Left renal pelvis (tissue), 4 donors: ENCODE measurements at regions not wholly inside any gene's neighbourhood (a gene's known extent, or its start where the extent isn't known, plus 50 kb on each side); places are given as distances from the start of the nearest gene placed in this dataset.
A peak's percentile ranks its signal among the peaks of the same experiment; 100 is the strongest.
"Not testable (repeated sequence)": the region's sequence is repeated elsewhere in the genome, so short reads cannot be mapped to it uniquely, and the experiment has no call there.

Experiments
- DNase-seq, 4 donors: peaks; one replicate each; pipeline ENCODE4 v3.0.0-alpha.2; 2013; ENCODE audit warnings: low read depth in 4 of 4, low spot score in 3 of 4

- no peak for DNase-seq
Measured at GRCh38 chr10:34957531-34957930, 132.6 kb downstream of the CUL2 start.

DNA sequence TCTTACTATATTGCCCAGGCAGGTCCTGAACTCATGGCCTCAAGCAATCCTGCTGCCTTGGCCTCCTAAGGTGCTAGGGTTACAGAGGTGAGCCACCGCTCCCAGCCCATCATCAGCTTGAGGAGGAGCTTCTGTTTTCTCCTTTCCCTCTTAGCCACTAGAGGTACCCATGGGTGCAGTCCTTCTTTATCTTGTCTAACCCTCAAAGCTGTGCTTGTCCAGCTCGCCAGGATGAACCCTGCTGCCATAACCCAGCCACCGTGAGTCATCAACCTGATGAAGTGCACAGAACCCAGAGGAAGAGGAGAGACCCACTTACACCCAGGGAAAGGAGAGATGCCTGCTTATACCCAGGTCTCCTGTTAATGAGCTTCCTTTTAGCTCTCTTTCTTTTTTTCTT lies 133.4 kb downstream of the CUL2 start:
- no peak for DNase-seq

GRCh38 chr10:34955391-34955790 lies 134.8 kb downstream of the CUL2 start:
- DNase-seq: no peak

- peak in 2 of 4 donors; percentile 39 to 47 for DNase-seq
Measured at GRCh38 chr10:34954142-34954541, 136.0 kb downstream of the CUL2 start.

DNA sequence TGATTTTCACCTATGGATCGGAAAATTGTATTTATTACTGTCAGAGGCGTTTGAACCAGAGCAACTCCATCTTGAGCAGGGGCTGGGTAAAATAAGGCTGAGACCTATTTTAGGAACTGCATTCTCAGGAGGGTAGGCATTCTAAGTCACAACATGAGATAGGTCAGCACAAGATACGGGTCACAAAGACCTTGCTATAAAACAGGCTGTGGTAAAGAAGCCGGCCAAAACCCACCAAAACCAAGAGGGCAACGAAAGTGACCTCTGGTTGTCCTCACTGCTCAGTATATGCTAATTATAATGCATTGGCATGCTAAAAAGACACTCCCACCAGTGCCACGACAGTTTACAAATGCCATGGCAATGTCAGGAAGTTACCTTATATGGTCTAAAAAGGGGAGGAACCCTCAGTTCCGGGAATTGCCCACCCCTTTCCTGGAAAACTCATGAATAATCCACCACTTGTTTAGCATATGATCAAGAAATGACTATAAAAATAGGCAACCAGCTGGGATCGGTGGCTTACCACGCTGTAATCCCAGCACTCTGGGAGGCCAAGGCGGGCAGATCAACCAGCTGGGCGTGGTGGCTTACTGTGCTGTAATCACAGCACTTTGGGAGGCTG lies 136.3 kb upstream of the PARD3 start:
- not testable (repeated sequence) for DNase-seq

DNA sequence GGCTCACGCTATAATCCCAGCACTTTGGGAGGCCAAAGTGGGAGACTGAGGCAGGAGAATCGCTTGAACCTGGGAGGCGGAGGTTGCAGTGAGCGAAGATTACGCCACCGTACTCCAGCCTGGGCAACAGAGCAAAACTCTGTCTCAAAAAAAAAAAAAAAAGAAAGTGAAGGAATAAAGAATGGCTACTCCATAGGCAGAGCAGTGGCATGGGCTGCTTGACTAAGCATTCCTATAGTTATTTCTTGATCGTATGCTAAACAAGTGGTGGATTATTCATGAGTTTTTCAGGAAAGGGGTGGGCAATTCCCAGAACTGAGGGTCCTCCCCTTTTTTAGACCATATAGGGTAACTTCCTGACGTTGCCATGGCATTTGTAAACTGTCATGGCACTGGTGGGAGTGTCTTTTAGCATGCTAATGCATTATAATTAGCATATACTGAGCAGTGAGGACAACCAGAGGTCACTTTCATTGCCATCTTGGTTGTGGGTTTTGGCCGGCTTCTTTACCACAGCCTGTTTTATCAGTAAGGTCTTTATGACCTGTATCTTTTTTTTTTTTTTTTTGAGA lies 130.9 kb upstream of the PARD3 start:
- DNase-seq: not testable (repeated sequence)

DNA sequence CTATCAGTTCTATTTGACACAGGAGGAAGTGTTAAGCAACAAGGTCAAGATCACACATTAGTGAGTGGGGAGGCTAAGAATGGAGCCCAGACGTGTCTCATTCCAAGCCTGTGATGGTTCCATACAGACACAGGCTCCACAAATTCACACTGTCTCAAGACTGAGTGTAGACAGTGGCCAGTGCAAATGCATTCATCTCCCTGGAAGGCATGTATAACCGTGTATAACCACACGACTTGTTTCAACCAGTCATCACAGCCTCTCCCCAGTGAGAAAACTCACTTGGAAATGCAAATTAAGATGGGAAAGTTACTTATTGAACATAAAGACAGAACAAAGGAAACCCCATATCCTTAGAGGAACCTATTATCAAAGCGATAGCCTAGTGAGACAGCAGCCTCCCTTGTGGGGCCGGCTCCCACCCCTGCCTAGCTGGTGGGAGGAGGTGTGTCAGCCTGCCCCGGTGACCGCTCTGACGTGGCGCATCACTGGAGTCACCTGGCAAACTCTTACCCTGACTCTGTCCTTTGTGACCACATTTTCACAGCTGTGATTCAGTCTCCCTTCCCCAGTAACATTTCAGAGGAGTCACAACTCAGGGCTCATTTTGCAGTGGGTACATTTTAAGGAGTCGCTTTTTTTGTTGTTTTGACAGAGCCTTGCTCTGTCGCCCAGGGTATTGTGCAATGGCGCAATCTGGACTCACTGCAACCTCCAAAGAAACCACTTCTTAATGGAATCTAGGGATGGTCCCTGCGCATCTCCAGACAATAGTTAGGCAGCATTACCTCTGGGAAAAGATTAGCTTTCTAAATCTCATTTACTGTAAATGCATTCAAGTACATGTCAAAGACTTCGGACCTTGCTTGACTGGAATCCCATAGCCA lies 126.6 kb upstream of the PARD3 start:
- no peak for DNase-seq

DNA sequence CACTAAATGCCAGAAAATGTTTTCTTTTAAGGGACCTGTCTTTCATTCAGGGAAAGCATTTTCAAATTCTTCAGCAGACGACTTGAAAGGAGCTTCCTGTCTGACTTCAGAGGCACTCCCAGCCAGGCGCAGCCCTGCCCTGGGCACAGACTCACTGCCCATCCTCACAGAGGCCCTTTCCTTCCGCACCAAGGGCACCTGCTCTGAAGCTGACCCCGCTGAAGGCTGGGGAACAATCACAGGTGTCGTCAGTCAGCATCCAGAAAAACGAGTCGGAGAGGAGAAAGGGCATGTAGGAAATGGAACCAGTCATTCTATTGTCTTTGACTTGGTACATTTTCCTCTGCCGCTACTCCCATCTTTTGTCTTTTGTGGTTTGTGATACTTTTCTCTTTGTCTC lies 125.3 kb upstream of the PARD3 start:
- DNase-seq: no peak

DNA sequence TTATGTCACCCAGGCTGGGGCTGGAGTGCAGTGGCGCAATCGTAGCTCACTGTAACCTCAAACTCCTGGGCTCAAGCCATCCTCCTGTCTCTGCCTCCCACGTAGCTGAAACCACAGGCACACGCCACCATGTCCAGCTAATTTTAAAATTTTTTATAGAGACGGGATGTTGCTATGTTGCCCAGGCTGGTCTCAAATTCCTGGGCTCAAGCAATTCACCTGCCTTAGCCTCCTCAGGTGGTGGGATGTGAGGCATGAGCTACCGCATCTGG lies 123.2 kb upstream of the PARD3 start:
- no peak for DNase-seq

GRCh38 chr10:34937643-34938398 lies 122.7 kb upstream of the PARD3 start:
- not testable (repeated sequence) for DNase-seq

DNA sequence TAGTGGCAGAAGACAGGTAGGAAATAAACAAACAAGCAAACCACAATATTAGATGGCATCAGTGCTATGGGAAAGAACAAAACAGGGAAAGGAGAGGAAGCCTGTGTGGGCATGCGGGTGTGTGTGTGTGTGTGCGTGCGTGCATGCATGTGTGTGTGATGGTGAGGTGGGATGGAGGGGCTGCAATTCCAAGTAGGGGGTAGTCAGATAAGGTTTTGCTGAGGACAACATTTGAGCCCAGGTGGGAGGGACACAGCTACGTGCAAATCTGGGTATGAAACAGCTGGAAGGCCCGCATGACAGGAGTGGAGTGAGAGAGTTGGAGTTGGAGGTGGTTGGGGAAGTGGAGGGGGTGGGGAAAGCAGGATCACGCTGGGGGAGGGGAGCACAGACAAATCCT lies 121.0 kb upstream of the PARD3 start:
- DNase-seq: no peak

GRCh38 chr10:34933676-34934075 lies 118.6 kb upstream of the PARD3 start:
- DNase-seq: no peak

DNA sequence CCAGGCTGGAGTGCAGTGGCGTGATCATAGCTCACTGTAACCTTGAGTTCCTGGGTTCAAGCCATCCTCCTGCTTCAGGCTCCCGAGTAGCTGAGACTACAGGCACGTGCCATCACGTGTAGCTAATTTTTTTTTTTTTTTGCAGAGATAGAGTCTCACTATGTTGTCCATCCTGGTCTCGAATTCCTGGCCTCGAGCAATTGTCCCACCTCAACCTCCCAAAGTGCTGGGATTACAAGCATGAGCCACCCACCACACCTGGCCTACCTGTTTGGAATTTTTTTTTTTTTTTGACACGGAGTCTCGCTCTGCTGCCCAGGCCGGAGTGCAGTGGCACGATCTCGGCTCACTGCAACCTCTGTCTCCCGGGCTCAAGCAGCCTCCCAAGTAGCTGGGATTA lies 117.1 kb upstream of the PARD3 start:
- no peak for DNase-seq

GRCh38 chr10:34931216-34931615 lies 116.1 kb upstream of the PARD3 start:
- no peak for DNase-seq

GRCh38 chr10:34922138-34922537 lies 107.0 kb upstream of the PARD3 start:
- no peak for DNase-seq

GRCh38 chr10:34920578-34920977 lies 105.5 kb upstream of the PARD3 start:
- DNase-seq: no peak

GRCh38 chr10:34918776-34919315 lies 103.8 kb upstream of the PARD3 start:
- no peak for DNase-seq

- DNase-seq: no peak
Measured at GRCh38 chr10:34918060-34918775, 103.1 kb upstream of the PARD3 start.

- no peak for DNase-seq
Measured at GRCh38 chr10:34916314-34916713, 101.2 kb upstream of the PARD3 start.

- no peak for DNase-seq
Measured at GRCh38 chr10:34912771-34913170, 97.7 kb upstream of the PARD3 start.
